ENCODE measurements at regions not wholly inside any gene's neighbourhood (a gene's known extent, or its start where the extent isn't known, plus 50 kb on each side); places are given as distances from the start of the nearest gene placed in this dataset.

GRCh38 chr2:150219861-150220260 lies 267.6 kb downstream of the RND3 start:
- WGBS (ENCODE audit: extremely low coverage, insufficient coverage, insufficient read length): no CpG with 5 or more reads among the region's 2 CpGs

GRCh38 chr2:150215041-150215440 lies 272.4 kb downstream of the RND3 start:
- no peak overlapping the region for H2BK5ac ChIP-seq (ENCODE audit: low read depth, low read length, poor library complexity)
- no peak overlapping the region for H2BK12ac ChIP-seq (ENCODE audit: low read length)
- H3K9ac ChIP-seq (ENCODE audit: low read length): no peak overlapping the region
- H4K91ac ChIP-seq (ENCODE audit: low read depth, low read length): no peak overlapping the region
- H3K4me3 ChIP-seq (ENCODE audit: low read depth, low read length): no peak overlapping the region
- no peak overlapping the region for H2BK120ac ChIP-seq (ENCODE audit: insufficient read depth, low read length, poor library complexity)
- no peak overlapping the region for H3K4me2 ChIP-seq (ENCODE audit: low read length)
- no peak overlapping the region for H4K12ac ChIP-seq (ENCODE audit: low read depth, low read length)
- H4K8ac ChIP-seq (ENCODE audit: low read depth, low read length): no peak overlapping the region
- no peaks in the 10 kb centered on the region for H3K79me1 ChIP-seq (ENCODE audit: low read length)
- H3K4me1 ChIP-seq (ENCODE audit: control insufficient read depth in 1 of 2, insufficient read depth in 2 of 2, low read length in 2 of 2): no peaks in the 10 kb centered on the region
- no peak overlapping the region for H2AK5ac ChIP-seq (ENCODE audit: low read length)
- no peak overlapping the region for H3K27ac ChIP-seq (ENCODE audit: low read depth, low read length)
- H3K14ac ChIP-seq (ENCODE audit: low read length): no peak overlapping the region
- H2AFZ ChIP-seq (ENCODE audit: insufficient read depth, low read length, poor library complexity): no peak overlapping the region
- no peaks in the 10 kb centered on the region for H3K27me3 ChIP-seq (ENCODE audit: insufficient read depth, low read length)
- H3K23ac ChIP-seq (ENCODE audit: low read length): no peak overlapping the region
- H3K9me3 ChIP-seq (ENCODE audit: insufficient read depth, low read depth, low read length): no peaks in the 10 kb centered on the region
- WGBS (ENCODE audit: extremely low coverage, insufficient coverage, insufficient read length): no CpG with 5 or more reads among the region's 1 CpG
- H3K18ac ChIP-seq (ENCODE audit: low read length): no peak overlapping the region
- DNase-seq: no peak
- no peaks in the 10 kb centered on the region for H3K36me3 ChIP-seq (ENCODE audit: control insufficient read depth in 1 of 2, insufficient read depth in 2 of 2, low read length in 2 of 2)
- no peak overlapping the region for H3K4ac ChIP-seq (ENCODE audit: low read depth, low read length)
- H3K79me2 ChIP-seq (ENCODE audit: control insufficient read depth, insufficient read depth, low read length, poor library complexity): no peaks in the 10 kb centered on the region

More at GRCh38 chr2:150219861-150220260, 267.6 kb downstream of the RND3 start:
- no peak overlapping the region for H4K91ac ChIP-seq (ENCODE audit: low read depth, low read length)
- no peak overlapping the region for H3K23ac ChIP-seq (ENCODE audit: low read length)
- no peak for DNase-seq
- no peaks in the 10 kb centered on the region for H3K36me3 ChIP-seq (ENCODE audit: control insufficient read depth in 1 of 2, insufficient read depth in 2 of 2, low read length in 2 of 2)
- no peak overlapping the region for H3K9ac ChIP-seq (ENCODE audit: low read length)
- H3K4me3 ChIP-seq (ENCODE audit: low read depth, low read length): no peak overlapping the region
- H4K8ac ChIP-seq (ENCODE audit: low read depth, low read length): no peak overlapping the region
- H3K4me2 ChIP-seq (ENCODE audit: low read length): no peak overlapping the region
- H2AK5ac ChIP-seq (ENCODE audit: low read length): no peak overlapping the region
- no peak overlapping the region for H4K12ac ChIP-seq (ENCODE audit: low read depth, low read length)
- no peak overlapping the region for H3K18ac ChIP-seq (ENCODE audit: low read length)
- H3K9me3 ChIP-seq (ENCODE audit: insufficient read depth, low read depth, low read length): no peaks in the 10 kb centered on the region
- H3K79me2 ChIP-seq (ENCODE audit: control insufficient read depth, insufficient read depth, low read length, poor library complexity): no peaks in the 10 kb centered on the region
- H3K27ac ChIP-seq (ENCODE audit: low read depth, low read length): no peak overlapping the region
- no peaks in the 10 kb centered on the region for H3K4me1 ChIP-seq (ENCODE audit: control insufficient read depth in 1 of 2, insufficient read depth in 2 of 2, low read length in 2 of 2)
- H3K14ac ChIP-seq (ENCODE audit: low read length): no peak overlapping the region
- no peaks in the 10 kb centered on the region for H3K27me3 ChIP-seq (ENCODE audit: insufficient read depth, low read length)
- H3K79me1 ChIP-seq (ENCODE audit: low read length): no peaks in the 10 kb centered on the region
- no peak overlapping the region for H2BK120ac ChIP-seq (ENCODE audit: insufficient read depth, low read length, poor library complexity)
- no peak overlapping the region for H3K4ac ChIP-seq (ENCODE audit: low read depth, low read length)
- no peak overlapping the region for H2AFZ ChIP-seq (ENCODE audit: insufficient read depth, low read length, poor library complexity)
- H2BK12ac ChIP-seq (ENCODE audit: low read length): no peak overlapping the region
- H2BK5ac ChIP-seq (ENCODE audit: low read depth, low read length, poor library complexity): no peak overlapping the region

GRCh38 chr2:150214626-150215025 lies 272.8 kb downstream of the RND3 start:
- Histone ChIP-seq H3K18ac (ENCODE audit: low read length) (no peak overlapping the region), H3K4ac (ENCODE audit: low read depth, low read length) (no peak overlapping the region), H3K27ac (ENCODE audit: low read depth, low read length) (no peak overlapping the region), H3K4me1 (ENCODE audit: control insufficient read depth in 1 of 2, insufficient read depth in 2 of 2, low read length in 2 of 2) (no peaks in the 10 kb centered on the region), H2AFZ (ENCODE audit: insufficient read depth, low read length, poor library complexity) (no peak overlapping the region), H2BK120ac (ENCODE audit: insufficient read depth, low read length, poor library complexity) (no peak overlapping the region), H3K9me3 (ENCODE audit: insufficient read depth, low read depth, low read length) (no peaks in the 10 kb centered on the region), H3K27me3 (ENCODE audit: insufficient read depth, low read length) (no peaks in the 10 kb centered on the region), H2AK5ac (ENCODE audit: low read length) (no peak overlapping the region), H3K79me2 (ENCODE audit: control insufficient read depth, insufficient read depth, low read length, poor library complexity) (no peaks in the 10 kb centered on the region), H4K12ac (ENCODE audit: low read depth, low read length) (no peak overlapping the region), H4K91ac (ENCODE audit: low read depth, low read length) (no peak overlapping the region), H3K4me3 (ENCODE audit: low read depth, low read length) (no peak overlapping the region), H3K14ac (ENCODE audit: low read length) (no peak overlapping the region), H4K8ac (ENCODE audit: low read depth, low read length) (no peak overlapping the region), H3K36me3 (ENCODE audit: control insufficient read depth in 1 of 2, insufficient read depth in 2 of 2, low read length in 2 of 2) (no peaks in the 10 kb centered on the region), H2BK12ac (ENCODE audit: low read length) (no peak overlapping the region), H3K4me2 (ENCODE audit: low read length) (no peak overlapping the region), H2BK5ac (ENCODE audit: low read depth, low read length, poor library complexity) (no peak overlapping the region), H3K23ac (ENCODE audit: low read length) (no peak overlapping the region), H3K9ac (ENCODE audit: low read length) (no peak overlapping the region), H3K79me1 (ENCODE audit: low read length) (no peaks in the 10 kb centered on the region)
- no peak for DNase-seq
- no CpG with 5 or more reads among the region's 1 CpG for WGBS (ENCODE audit: extremely low coverage, insufficient coverage, insufficient read length)

GRCh38 chr2:150212722-150213171 lies 274.7 kb downstream of the RND3 start:
- Histone ChIP-seq H3K27ac (ENCODE audit: low read depth, low read length) (no peak overlapping the region), H2BK12ac (ENCODE audit: low read length) (no peak overlapping the region), H2BK5ac (ENCODE audit: low read depth, low read length, poor library complexity) (no peak overlapping the region), H3K36me3 (ENCODE audit: control insufficient read depth in 1 of 2, insufficient read depth in 2 of 2, low read length in 2 of 2) (no peaks in the 10 kb centered on the region), H3K4me3 (ENCODE audit: low read depth, low read length) (no peak overlapping the region), H4K91ac (ENCODE audit: low read depth, low read length) (no peak overlapping the region), H3K14ac (ENCODE audit: low read length) (no peak overlapping the region), H4K8ac (ENCODE audit: low read depth, low read length) (no peak overlapping the region), H4K12ac (ENCODE audit: low read depth, low read length) (no peak overlapping the region), H3K18ac (ENCODE audit: low read length) (no peak overlapping the region), H3K4ac (ENCODE audit: low read depth, low read length) (no peak overlapping the region), H3K23ac (ENCODE audit: low read length) (no peak overlapping the region), H3K9me3 (ENCODE audit: insufficient read depth, low read depth, low read length) (no peaks in the 10 kb centered on the region), H3K27me3 (ENCODE audit: insufficient read depth, low read length) (no peaks in the 10 kb centered on the region), H2BK120ac (ENCODE audit: insufficient read depth, low read length, poor library complexity) (no peak overlapping the region), H2AK5ac (ENCODE audit: low read length) (no peak overlapping the region), H3K4me2 (ENCODE audit: low read length) (no peak overlapping the region), H3K79me1 (ENCODE audit: low read length) (no peaks in the 10 kb centered on the region), H2AFZ (ENCODE audit: insufficient read depth, low read length, poor library complexity) (no peak overlapping the region), H3K9ac (ENCODE audit: low read length) (no peak overlapping the region), H3K4me1 (ENCODE audit: control insufficient read depth in 1 of 2, insufficient read depth in 2 of 2, low read length in 2 of 2) (no peaks in the 10 kb centered on the region), H3K79me2 (ENCODE audit: control insufficient read depth, insufficient read depth, low read length, poor library complexity) (no peaks in the 10 kb centered on the region)
- no CpG with 5 or more reads among the region's 4 CpGs for WGBS (ENCODE audit: extremely low coverage, insufficient coverage, insufficient read length)
- DNase-seq: no peak
